AG04449 (cell line): ENCODE measurements at regions not wholly inside any gene's neighbourhood (a gene's known extent, or its start where the extent isn't known, plus 50 kb on each side); places are given as distances from the start of the nearest gene placed in this dataset.
"Not testable (repeated sequence)": the region's sequence is repeated elsewhere in the genome, so short reads cannot be mapped to it uniquely, and the experiment has no call there.

ENCODE experiments used
- CTCF ChIA-PET: fragments of 350-600 bp; formaldehyde crosslinking; extraction: SDS; loops from one replicate; lab custom pipeline; 2021; ENCODE audit warnings: antibody characterized with exemption; lab: Yijun Ruan, JAX
- POLR2A ChIA-PET: fragments of 400-600, 350-600 bp; formaldehyde crosslinking; extraction: SDS; loops from one replicate; lab custom pipeline; 2020; ENCODE audit warnings: antibody characterized with exemption, inconsistent platforms; lab: Yijun Ruan, JAX
- DNase-seq: peaks from one replicate; pipeline ENCODE4 v3.0.0-alpha.2; 2010; ENCODE audit warnings: low read depth, low spot score
- H3K4me3 ChIP-seq: 2 replicates; pipeline ENCODE4 v1.5.1; 2011; ENCODE audit warnings: low read depth, mild to moderate bottlenecking, control low read depth, low read length
- TF ChIP-seq, protein P1 (sequence below): IDR thresholded peaks from one replicate; pipeline ENCODE4 v1.5.1; 2011; ENCODE audit warnings: mild to moderate bottlenecking, moderate library complexity, low read length, control low read depth, inconsistent platforms; ENCODE audit not compliant: insufficient read depth; ENCODE audit errors: missing control alignments

DNA sequence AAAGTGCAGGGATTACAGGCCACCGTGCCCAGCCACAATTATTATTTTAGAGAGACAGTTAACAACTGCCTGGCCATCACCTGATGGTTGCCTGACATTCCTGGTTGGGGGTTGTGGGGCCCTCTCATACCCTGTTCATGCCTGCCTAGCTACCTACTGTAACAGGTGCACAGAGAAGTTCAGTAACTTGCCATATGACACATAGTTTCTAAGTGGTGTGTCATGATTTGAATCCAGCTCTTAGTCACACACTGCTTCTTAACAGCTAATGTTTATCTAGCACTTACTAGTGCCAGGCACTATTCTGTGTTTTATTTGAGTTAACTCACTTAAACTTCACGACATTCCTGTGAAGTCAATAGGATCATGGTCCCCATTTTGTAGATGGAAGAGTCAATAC, 122.7 kb upstream of the JADE1 start:
- POLR2A ChIA-PET, result no interaction called here
- H3K4me3 ChIP-seq, result no peak overlapping the region
- TF ChIP-seq, protein P1, sequence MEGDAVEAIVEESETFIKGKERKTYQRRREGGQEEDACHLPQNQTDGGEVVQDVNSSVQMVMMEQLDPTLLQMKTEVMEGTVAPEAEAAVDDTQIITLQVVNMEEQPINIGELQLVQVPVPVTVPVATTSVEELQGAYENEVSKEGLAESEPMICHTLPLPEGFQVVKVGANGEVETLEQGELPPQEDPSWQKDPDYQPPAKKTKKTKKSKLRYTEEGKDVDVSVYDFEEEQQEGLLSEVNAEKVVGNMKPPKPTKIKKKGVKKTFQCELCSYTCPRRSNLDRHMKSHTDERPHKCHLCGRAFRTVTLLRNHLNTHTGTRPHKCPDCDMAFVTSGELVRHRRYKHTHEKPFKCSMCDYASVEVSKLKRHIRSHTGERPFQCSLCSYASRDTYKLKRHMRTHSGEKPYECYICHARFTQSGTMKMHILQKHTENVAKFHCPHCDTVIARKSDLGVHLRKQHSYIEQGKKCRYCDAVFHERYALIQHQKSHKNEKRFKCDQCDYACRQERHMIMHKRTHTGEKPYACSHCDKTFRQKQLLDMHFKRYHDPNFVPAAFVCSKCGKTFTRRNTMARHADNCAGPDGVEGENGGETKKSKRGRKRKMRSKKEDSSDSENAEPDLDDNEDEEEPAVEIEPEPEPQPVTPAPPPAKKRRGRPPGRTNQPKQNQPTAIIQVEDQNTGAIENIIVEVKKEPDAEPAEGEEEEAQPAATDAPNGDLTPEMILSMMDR, result no peak
- CTCF ChIA-PET, result no interaction called here
- no peak for DNase-seq

DNA sequence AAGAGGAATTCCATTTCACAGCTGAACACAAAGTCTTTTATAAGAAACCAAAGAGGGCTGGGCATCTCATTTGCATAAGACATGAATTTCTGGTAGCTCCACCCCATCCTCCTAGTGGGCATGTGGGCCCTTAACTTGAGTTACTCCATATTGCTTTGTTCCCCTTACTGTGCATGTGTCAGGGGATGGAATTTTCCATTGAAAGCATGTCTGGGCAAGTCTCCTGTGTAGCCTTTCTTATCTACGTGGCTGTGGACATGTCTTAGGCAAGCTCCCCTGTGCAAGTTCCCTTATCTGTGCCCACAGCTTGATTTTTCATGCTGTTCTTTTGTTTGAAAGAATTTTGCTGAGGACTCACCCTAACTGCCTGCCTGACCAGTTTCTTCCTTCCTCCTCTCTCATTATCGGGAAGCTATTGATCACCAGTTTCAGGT, 123.5 kb upstream of the JADE1 start:
- no peak for DNase-seq
- TF ChIP-seq, protein P1, result no peak
- H3K4me3 ChIP-seq, result no peak overlapping the region
- CTCF ChIA-PET, result no interaction called here
- POLR2A ChIA-PET, result no interaction called here

DNA sequence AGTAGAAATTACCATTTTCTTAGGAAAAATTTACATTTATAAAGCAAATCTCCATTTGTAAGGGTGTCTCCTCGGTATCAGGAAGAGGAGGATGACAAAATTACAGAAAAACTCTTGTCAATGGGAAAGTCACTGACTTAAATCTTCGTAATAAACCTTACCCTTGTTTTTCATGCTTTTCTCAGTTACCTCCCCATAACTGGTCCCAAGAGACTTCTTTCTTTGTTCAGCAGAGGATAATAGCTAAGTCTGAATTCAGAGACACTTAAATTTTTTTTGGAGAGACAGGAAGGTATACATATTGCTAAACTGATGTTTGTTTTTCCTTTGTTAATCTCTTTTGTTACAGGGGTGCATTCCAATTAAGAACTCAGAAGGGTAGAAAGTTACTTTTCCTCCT, 125.5 kb upstream of the JADE1 start:
- DNase-seq, result no peak
- no peak overlapping the region for H3K4me3 ChIP-seq
- POLR2A ChIA-PET, result no interaction called here
- TF ChIP-seq, protein P1, result no peak
- CTCF ChIA-PET, result no interaction called here

DNA sequence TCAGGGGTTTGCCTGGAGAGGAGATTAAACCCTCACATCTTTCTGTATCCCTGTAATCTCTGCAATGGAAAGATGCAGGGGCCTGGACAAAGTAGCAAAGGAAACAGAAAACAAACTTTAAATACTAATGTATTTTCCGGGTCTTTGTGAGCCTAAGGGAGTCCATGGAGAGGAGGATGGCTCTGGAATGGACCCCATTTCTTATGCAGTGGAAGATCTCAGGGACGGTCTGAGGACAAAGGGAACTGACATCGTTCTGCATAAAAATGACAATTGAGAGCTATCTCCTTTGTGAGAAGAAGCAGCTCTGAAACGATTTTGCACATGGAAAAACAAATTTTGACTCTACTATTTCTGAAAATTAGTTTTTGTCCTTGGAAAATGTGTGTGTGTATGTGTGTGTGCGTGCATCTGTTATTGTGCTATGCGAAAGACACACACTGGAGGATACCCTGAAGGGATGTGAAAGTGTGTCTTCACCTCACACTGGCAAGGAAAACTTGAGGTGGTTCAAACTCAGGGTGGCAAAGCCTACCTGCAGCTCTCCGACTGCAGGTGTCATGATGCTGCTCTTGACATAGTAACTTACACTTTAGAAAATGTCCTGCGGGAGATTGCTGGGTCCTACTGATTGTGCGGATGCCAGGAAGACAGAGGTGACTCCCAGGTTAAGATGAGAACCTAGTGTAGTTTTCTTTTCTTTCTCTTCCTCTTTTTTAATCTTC, 126.4 kb upstream of the JADE1 start:
- DNase-seq, result no peak
- TF ChIP-seq, protein P1, result no peak
- POLR2A ChIA-PET, result no interaction called here
- H3K4me3 ChIP-seq, result no peak overlapping the region
- CTCF ChIA-PET, result no interaction called here

DNA sequence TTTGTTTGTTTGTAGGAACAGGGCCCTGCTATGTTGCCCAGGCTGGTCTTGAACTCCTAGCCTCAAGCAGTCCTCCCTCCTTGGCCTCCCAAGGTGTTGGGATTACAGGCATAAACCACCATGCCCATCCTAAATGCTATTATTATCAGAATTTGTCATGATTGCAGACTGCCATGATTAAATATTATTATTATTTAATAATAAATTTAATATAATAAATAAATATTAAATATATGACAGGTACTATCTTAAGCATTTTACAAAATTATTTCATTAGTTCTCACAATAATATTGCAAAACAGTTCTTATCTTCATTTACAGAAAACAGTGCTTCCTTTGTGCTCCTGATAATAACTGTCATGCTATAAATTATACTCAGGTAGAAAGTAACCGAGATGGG, 133.4 kb upstream of the JADE1 start:
- POLR2A ChIA-PET, result no interaction called here
- H3K4me3 ChIP-seq, result no peak overlapping the region
- TF ChIP-seq, protein P1, result no peak
- CTCF ChIA-PET, result no interaction called here
- DNase-seq, result no peak

DNA sequence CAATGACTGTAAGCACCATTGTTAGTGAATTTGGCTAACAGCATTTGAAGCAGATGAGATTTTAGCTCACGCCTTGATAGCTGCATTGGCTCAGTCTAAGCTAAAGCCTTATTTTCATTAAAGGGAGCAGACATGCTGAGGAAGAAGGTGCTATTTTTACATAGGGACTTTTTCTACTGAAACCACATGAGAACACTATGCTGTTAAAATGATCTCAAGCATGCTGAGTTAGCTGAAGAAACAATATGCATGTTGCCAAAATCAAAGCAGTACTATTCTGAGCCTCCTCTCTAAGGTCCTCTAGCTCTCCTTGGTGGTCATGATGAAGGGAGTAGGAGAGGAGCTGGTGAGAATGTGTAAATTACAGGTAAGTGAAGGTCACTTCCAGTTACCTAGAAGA, 134.4 kb upstream of the JADE1 start:
- DNase-seq, result no peak
- TF ChIP-seq, protein P1, result no peak
- ChIA-PET POLR2A (no interaction called here), CTCF (no interaction called here)
- H3K4me3 ChIP-seq, result no peak overlapping the region

DNA sequence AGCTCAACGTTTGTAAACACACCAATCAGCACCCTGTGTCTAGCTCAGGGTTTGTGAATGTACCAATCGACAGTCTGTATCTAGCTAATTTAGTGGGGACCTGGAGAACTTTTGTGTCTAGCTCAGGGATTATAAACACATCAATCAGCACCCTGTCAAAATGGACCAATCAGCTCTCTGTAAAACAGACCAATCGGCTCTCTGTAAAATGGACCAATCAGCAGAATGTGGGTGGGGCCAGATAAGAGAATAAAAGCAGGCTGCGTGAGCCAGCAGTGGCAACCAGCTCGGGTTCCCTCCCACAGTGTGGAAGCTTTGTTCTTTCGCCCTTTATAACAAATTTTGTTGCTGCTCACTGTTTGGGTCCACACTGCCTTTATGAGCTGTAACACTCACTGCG, 136.3 kb upstream of the JADE1 start:
- POLR2A ChIA-PET, CTCF ChIA-PET, H3K4me3 ChIP-seq, DNase-seq: not testable (repeated sequence)

DNA sequence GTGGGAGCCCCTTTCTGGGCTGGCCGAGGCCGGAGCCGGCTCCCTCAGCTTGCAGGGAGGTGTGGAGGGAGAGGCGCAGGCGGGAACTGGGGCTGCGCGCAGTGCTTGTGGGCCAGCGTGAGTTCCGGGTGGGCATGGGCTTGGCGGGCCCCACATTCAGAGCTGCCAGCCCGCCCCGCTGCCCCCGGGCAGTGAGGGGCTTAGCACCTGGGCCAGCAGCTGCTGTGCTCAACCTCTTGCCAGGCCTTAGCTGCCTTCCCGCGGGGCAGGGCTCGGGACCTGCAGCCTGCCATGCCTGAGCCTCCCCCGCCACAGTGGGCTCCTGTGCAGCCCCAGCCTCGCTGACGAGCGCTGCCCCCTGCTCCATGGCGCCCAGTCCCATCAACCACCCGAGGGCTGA, 136.9 kb upstream of the JADE1 start:
- POLR2A ChIA-PET, H3K4me3 ChIP-seq, CTCF ChIA-PET, DNase-seq: not testable (repeated sequence)
